NCI-H82 treated with DMSO at 0.1 percent for 48 hours (cell line): ENCODE measurements at regions not wholly inside any gene's neighbourhood (a gene's known extent, or its start where the extent isn't known, plus 50 kb on each side); places are given as distances from the start of the nearest gene placed in this dataset.
"Not testable (repeated sequence)": the region's sequence is repeated elsewhere in the genome, so short reads cannot be mapped to it uniquely, and the experiment has no call there.

Experiments
- DNase-seq: peaks from one replicate; lab custom pipeline; 2025; ENCODE audit not compliant: unreplicated experiment; lab: John Stamatoyannopoulos, UW

DNA sequence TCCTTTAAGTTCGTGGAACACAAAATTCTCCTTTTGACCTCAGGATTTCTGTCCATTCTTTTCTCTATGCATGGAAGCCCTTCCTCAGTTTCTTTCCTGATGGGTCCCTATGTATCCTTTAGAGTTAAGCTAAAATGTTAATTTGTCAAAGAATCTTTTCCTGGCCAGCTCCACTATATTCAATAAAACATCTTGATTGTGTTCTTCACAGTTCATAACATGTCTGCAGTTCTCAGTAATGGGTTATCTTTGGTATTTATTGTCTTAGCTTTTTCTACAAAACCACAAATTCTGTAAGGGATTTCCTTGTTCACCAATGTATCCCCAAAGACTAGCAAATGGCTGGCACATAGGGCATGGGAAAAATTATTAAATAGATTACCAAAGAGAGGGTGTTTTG lies 998.5 kb downstream of the ADGRL2 start:
- DNase-seq = no peak

DNA sequence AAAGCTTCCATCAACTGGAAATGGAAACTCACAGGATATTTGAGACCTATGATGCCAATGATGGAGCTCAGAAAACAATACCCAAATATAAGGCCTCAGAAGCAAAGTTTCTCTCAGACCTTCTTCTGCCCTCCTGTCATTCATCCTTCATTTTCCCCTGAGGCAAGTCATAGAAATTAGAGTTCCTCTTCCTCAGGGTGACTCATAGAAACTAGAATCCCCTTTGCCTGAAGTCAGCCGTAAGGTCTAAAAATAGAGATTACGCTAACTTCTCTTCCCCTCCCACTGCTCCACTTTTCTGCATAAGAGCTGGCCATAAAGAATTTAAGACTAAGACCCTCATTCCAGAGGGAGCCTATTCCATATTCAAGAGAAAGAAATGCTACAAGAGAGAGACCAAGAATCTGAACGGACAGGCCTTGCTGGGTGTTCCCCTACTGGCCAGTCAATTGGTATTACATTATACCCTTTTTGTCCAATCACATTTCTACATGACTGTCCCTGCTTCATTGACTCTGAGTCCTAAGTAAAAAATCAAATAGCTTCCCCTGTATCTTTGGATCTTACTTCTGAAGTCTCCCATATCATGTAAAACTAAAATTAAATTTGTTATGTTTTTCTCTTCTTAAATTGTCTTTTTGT lies 994.9 kb downstream of the ADGRL2 start:
- DNase-seq = no peak

DNA sequence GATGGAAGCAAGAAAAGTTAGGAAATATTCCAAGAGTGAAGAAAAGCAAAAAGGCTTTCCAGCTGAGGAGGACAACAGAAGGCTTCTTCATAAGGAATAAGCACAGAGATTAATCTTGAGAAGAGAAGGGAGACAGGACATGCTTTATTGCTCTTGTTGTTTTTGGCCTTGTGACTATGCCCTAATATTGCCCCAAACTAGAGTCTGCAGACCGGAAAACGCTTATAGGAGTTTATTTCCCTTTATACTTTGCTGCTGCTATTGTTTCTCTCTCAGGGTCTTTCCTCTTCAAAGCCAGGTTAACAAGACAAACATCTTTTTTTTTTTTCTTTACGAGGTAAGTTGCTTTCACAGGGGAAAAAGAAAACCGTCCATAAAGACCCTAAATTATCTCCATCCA lies 991.4 kb downstream of the ADGRL2 start:
- no peak for DNase-seq

DNA sequence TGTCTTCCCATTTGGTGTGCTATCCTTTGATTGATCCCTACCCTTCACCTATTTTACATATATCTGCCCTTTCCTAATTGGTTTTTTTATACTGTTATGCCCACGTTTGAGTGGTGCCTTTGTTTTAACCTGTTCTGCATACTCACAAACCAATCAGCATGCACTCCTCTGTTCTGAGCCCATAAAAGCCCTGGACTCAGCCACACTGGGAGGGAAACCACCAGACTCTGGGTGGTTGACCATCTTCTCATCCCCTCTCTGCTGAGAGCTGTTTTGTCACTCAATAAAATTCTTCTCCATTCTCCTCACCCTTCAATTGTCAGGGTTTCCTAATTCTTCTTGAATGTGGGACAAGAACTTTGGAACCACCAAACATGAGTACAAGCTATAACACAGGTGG lies 989.8 kb downstream of the ADGRL2 start:
- DNase-seq = no peak

DNA sequence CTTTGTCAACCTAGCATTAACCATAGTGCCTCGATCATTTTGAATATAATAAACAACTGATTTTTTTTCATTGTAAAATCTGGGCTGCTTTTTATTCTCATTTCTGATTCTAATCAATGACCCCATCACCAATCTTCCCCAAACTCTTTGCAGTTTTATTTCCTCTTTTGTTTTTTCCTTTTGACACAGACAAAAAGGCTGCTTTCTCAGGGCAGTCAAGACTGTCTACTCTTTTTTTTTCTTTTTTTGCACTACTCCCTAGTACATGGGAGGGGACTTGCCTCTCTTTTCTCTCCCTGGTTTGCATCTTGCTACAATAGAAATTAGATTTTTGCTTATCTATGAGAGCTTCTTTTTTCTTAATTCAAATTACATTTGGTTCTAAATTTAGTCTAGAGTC lies 987.9 kb downstream of the ADGRL2 start:
- no peak for DNase-seq

DNA sequence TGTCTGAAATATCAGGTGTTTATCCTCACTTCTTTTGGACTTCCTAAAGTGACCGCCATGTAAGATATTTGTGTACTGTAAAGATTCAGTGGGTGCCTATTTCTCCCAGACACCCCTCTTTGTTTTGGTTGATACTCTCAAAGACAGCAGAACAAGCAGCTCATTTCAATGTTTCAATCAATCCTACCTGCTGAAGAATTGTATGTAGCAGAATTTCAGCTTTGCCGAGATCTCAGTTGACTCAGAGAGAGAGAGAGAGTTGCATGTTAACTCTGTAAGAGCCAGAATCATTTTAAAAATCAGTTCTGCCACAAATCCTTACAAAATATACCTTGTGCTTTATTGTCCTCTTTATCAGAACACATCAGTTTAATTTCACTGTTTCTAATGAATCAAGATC lies 987.3 kb downstream of the ADGRL2 start:
- no peak for DNase-seq

DNA sequence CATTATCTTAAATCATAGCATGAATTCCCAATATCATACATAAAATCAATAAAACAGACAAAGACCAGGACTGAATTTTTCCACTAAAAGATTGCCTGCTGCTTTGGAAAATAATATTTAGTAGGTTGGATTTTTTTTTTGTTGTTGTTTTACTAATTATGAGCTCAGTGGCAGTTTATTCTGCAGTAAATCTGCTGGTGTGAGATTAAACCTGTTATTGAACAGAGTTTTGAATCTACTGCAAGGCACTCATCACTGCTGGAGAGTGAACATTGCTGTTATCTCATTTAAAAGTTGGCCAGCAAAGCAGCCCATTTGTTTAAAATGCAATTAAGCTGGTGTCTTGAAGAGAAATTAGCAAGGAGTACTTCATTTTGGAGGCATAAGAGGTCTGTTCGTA lies 986.1 kb downstream of the ADGRL2 start:
- DNase-seq = no peak

DNA sequence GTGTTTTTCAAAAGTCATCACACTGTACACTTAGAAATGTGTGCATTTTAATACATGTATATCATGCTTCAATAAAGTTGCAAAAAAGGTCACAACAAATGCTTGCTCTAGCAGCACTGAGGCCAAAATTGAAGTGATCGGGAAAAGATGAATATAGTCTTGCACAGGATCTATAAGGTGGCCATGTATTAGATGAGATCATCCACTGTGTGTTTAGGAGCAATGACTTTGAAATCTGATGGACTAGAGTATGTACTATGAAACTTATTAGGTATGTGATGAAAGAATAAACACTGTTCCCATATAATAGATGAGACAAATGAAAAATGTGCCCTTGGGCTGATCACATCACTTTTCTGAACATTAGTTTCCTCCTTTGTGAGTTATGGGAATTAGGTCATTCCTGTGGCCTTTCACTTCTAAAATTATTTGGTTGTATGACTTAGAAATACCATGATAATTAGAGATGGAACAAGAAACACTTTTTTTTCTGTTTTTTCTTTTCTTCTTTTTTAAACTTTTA lies 984.6 kb downstream of the ADGRL2 start:
- no peak for DNase-seq

DNA sequence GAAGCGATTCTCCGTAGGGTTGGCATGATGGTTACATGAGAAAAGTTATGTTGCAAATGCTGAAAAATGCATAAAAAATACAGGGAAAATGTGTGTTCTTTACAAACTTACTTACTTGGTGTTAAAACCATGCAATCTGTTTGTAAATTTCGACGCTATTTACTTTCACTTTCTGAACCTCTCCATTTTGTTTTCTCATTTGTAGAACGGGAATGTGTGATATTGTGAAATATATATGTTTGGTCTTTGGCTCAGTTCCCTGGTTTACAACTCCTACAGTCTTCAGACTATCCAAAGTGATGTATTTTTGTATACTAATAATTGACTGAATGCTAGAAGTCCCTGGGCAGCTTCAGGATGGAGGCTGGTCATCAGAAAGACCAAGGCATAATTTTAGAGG lies 982.3 kb downstream of the ADGRL2 start:
- DNase-seq = no peak

DNA sequence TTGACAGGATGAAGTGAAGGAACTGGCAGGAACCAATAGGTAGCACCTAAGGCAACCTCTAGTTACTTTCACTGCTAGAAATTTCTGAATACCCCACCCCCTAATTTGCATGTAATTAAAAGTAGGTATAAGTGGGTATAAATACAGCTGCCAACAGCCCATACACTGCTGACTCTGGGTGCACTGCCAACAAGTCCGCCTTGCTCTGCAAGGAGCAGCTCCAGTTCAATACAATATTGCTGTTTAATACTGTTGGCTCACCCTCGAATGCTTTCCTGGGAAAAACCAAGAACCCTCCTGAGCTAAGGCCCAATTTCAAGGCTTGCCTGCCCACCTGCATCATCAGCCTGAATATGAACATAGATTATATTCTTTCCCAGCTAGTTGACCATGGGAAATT lies 981.9 kb downstream of the ADGRL2 start:
- DNase-seq = no peak

DNA sequence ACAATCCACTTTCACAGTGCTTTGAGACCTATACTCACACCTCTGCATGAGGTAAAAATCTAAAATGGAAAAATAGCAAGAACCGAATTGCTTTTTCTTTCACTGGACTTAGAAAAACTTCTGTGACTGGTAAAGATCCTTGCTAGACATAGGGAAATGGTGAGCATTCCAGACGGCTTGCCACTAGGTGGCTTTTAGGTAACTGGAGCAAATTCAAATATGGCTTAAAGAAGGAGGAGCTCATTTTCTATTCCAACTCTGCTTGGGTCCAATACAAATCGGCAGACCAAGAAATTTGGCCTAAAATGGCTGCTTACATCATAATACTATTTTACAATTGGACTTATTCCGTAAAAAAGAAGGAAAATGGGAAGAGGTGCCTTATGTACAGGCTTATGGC lies 977.9 kb downstream of the ADGRL2 start:
- no peak for DNase-seq

DNA sequence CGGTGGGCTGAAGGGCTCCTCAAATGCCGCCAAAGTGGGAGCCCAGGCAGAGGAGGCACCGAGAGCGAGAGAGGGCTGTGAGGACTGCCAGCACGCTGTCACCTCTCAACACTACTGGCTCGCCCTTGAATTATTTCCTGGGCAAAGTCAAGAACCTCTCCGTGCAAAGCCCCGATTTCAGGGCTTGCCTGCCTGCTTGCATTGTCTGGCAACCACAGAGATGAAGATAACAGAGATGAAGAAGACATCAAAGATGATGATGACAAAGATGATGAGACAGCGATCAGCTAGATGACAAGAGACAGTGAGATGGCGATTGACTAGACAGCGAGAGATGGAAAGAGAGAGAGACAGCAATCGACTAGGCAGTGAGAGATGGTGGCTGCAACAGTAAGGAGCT lies 976.5 kb downstream of the ADGRL2 start:
- no peak for DNase-seq

DNA sequence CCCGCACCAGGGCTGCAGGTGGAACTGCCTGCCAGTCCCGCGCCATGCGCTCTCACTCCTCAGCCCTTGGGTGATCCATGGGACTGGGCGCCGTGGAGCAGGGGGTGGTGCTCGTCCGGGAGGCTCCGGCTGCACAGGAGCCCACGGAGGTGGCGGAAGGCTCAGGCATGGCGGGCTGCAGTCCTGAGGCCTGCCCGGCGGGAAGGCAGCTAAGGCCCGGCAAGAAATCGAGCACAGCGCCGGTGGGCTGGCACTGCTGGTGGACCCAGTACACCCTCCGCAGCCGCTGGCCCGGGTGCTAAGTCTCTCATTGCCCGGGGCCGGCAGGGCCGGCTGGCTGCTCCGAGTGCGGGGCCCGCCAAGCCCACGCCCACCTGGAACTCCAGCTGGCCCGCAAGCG lies 976.0 kb downstream of the ADGRL2 start:
- DNase-seq = not testable (repeated sequence)

DNA sequence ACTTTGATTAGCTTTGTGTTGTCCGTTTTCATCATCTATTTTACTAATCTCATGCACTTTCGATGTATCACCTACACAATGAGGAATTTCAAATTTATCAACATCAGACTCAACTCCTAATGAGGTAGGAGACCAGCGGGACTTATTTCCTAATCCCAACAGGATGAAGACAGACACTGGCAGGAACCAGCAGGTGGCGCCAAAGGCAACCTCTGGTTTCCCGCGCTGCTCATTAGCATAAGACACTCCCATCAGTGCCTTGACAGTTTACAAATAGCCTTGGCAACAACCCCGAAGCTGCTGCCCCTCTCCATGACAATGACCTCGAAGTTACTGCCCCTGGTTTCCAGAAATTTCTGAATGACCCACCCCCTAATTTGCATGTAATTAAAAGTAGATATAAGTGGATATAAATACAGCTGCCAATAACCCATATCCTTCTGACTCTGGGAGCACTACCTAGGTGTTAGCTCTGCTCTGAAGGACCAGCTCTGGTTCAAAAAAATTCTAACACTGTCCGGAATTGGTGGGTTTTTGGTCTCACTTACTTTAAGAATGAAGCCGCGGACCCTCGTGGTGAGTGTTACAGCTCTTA lies 974.8 kb downstream of the ADGRL2 start:
- no peak for DNase-seq

DNA sequence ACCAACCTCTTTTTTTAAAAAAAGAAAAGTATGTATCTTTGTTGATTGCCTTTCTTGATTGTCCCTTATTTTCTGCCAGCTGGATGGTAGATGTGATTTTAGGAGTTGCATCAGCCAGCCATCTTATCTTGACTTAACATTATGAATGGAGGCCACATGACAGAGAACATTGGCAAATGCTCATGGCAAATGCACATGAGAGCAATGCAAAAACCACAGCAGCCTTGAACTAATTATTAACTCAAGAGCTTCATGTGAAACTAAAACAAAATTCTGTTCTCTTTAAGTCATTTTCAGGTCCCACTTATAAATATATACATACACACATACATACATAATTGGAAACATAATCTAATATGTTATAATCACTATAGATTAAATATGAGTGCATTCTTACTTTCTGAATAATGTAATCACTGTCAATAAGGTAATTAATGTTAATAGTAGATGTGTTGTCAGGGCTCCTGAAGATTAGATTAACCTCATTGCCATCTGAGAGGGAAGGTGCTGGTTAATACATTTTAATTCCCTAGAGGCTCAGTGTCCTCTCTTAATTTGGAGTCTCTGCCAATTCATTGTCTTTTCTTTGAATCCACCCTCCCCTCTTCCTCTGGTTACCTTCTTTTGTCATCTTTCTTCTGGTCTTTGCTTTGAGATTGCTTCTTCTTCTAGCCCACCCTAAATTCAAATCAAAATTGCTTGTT lies 962.2 kb downstream of the ADGRL2 start:
- DNase-seq = peak; percentile 85

DNA sequence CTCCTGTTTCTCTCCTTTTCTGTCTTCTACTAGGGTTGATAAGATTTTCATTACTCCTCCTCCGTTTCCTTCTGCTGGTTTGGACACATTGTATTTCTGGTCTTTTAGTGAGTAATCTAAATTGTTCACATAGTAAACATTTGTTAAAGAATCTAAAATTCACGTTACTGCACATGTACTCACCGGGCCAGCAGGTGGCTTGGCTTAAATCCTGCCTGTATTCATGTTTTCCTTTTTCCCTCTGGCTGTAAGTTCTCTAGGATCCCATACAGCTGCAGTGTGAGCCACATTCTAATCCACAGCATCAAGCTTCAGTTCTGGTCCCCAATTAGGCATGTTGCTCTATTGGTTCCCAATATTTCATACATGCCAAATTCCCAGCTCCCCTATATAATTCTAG lies 958.3 kb downstream of the ADGRL2 start:
- no peak for DNase-seq

DNA sequence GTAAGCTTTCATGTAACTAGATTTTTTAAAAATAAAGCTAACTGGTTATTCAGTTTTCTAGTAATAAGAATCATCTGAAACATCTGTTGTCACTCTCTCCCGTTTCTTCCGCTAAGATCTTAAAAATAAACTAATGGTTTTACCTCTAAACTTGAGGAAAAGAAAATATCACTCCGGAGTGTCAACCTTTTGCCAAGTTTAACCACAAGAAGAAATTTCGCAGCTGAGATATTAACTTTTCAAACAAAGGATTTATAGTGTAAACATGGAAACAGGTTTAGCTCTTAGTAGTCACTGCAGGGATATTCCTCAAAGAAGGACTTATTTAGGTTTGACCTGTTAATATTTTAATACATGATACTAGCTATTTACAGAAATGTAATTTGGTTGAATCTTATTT lies 954.9 kb downstream of the ADGRL2 start:
- DNase-seq = no peak

DNA sequence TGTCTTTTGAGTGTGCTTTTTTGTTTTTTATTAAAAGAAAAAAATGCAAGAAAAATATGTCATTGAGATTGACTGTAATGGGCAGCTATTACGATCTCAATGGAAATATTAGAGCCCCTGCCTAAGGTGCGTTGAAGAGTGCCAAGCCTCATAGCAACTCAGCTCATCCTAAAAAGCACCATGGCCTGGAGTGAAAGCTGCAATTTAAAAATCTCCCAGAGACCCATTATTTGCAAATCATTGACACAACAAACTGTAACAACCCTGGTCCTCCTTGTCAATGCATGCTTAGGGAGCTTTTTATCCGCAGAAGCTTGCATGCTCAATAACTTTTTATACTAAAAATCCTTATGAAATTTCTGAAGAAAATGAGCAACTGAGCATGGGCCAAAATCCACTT lies 954.5 kb downstream of the ADGRL2 start:
- DNase-seq = no peak

DNA sequence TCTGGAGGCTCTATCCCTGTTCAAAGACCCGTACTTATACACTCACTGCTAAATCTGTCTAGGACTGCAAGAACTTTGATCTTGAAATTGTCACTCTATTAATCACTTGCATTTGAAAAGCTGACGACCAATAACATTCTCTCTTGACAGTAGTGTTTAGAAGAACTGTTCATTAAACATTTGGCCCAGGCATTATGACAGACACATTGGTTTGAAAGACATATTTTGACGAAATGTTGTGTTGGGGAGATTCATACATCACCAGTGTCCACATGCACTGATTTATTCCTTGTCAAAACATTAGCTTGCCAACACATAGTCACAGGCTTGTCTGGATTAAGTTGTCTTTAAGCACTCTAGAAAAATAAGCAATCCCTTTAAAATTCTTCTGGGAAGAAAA lies 951.3 kb downstream of the ADGRL2 start:
- DNase-seq = no peak

DNA sequence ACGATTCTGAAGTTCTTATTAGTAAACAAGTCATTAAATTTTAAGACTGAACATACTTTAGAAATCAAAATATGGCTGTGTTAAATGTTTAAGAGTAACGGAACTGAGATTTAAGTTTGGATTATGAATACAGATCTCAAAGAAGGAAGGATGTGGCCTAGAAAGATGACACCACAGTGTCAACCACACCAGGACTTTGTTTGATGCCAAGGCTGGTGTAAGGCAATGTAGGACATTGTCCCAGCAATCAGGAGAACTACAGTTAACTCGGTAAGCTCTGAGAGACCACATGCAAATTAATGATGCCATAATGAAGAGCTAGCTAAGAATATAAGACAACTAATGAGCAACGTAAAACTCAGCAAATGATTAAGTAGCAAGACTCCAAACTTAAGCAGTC lies 932.9 kb downstream of the ADGRL2 start:
- DNase-seq = no peak

DNA sequence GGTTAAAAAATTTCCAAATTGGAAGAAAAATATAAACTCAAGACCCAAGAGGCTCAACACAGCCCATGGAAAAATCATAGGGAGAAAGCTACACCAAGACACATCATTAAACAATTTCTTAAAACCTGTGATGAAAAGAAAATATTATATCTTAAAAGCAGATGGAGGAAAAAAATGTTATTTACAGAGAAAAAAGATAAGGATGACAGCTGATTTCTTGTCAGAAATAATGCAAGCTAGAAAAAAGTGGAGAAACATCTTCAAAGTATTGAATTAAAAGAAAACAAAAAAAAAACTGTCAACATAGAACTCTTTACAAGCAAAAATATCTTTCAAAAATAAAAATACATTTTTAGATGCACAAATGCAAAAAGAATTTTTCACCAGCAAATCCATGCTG lies 930.5 kb downstream of the ADGRL2 start:
- DNase-seq = no peak

DNA sequence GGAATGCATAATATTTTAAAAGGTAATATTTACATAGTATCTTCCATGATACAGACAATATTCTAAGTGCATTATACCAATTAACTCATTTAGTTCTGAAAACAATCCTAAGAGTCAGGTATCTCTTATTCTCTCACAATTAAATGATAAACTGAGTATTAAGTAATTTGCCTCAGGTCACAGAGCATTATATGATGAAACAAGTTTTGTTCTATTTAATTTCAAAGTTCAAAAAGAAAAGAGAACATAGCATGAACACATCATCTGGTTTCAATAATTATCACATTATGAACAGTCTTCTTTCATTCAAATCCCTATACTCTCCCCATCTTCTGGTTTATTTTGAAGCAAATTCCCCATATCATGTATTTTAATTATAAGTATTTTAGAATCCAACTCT lies 927.5 kb downstream of the ADGRL2 start:
- DNase-seq = no peak
